Endodermal cell (in vitro differentiated cells): ENCODE measurements at regions not wholly inside any gene's neighbourhood (a gene's known extent, or its start where the extent isn't known, plus 50 kb on each side); places are given as distances from the start of the nearest gene placed in this dataset.

Experiments used
- DNase-seq: peaks from one replicate; pipeline ENCODE4 v3.0.0-alpha.2; 2017
- H3K27ac ChIP-seq: 2 replicates; pipeline ENCODE4 v1.5.1; 2013; ENCODE audit warnings: mild to moderate bottlenecking, low read depth, low read length, moderate library complexity
- H3K27me3 ChIP-seq: 2 replicates; pipeline ENCODE4 v1.6.1; 2013; ENCODE audit warnings: mild to moderate bottlenecking, low read length, moderate library complexity; ENCODE audit not compliant: insufficient read depth, control insufficient read depth, poor library complexity, severe bottlenecking
- H3K36me3 ChIP-seq: 2 replicates; pipeline ENCODE4 v1.7.0; 2013; ENCODE audit warnings: mild to moderate bottlenecking, low read length, moderate library complexity; ENCODE audit not compliant: control insufficient read depth, insufficient read depth
- H3K4me1 ChIP-seq: one replicate; pipeline ENCODE4 v1.7.0; 2013; ENCODE audit warnings: low read length; ENCODE audit not compliant: control insufficient read depth, insufficient read depth
- H3K4me3 ChIP-seq: 2 replicates; pipeline ENCODE4 v1.5.1; 2013; ENCODE audit warnings: mild to moderate bottlenecking, low read length, moderate library complexity
- H3K9ac ChIP-seq: 2 replicates; pipeline ENCODE4 v1.6.1; 2013; ENCODE audit warnings: mild to moderate bottlenecking, low read length, moderate library complexity; ENCODE audit not compliant: poor library complexity, severe bottlenecking; ENCODE audit errors: extremely low read depth
- H3K9me3 ChIP-seq: 2 replicates; pipeline ENCODE4 v1.6.1; 2013; ENCODE audit warnings: mild to moderate bottlenecking, low read length, moderate library complexity; ENCODE audit not compliant: control insufficient read depth
- H3K27ac Mint-ChIP-seq: 2 replicates; pipeline ENCODE4 v1.8.0; 2020; ENCODE audit warnings: mixed read lengths
- H3K27me3 Mint-ChIP-seq: 2 replicates; pipeline ENCODE4 v1.8.0; 2021; ENCODE audit warnings: mild to moderate bottlenecking, mixed read lengths; ENCODE audit not compliant: insufficient read depth
- H3K36me3 Mint-ChIP-seq: 2 replicates; pipeline ENCODE4 v1.8.0; 2020; ENCODE audit warnings: low read depth, mixed read lengths
- H3K4me1 Mint-ChIP-seq: 2 replicates; pipeline ENCODE4 v1.8.0; 2020; ENCODE audit warnings: mixed read lengths
- H3K4me3 Mint-ChIP-seq: 2 replicates; pipeline ENCODE4 v1.8.0; 2020; ENCODE audit warnings: mild to moderate bottlenecking, moderate library complexity, mixed read lengths
- H3K9me3 Mint-ChIP-seq: 2 replicates; pipeline ENCODE4 v1.8.0; 2020; ENCODE audit warnings: mild to moderate bottlenecking, mixed read lengths
- WGBS, 2 experiments: methylation state at CpG; one replicate each; pipeline versions ENCODE4 v1.1.5 to v1.1.7; 2013; ENCODE audit warnings: missing lambda C conversion rate in 2 of 2, mixed read lengths in 1 of 2; ENCODE audit not compliant: insufficient coverage in 1 of 2, insufficient read length in 1 of 2; 5-methylcytosine and 5-hydroxymethylcytosine counted together
- TF ChIP-seq, protein P1 (sequence below): fragments of 200-600 bp; sonication (generic); conservative IDR thresholded peaks from 2 replicates; pipeline ENCODE4 v1.5.0; 2021; ENCODE audit warnings: antibody characterized with exemption, mild to moderate bottlenecking

DNA sequence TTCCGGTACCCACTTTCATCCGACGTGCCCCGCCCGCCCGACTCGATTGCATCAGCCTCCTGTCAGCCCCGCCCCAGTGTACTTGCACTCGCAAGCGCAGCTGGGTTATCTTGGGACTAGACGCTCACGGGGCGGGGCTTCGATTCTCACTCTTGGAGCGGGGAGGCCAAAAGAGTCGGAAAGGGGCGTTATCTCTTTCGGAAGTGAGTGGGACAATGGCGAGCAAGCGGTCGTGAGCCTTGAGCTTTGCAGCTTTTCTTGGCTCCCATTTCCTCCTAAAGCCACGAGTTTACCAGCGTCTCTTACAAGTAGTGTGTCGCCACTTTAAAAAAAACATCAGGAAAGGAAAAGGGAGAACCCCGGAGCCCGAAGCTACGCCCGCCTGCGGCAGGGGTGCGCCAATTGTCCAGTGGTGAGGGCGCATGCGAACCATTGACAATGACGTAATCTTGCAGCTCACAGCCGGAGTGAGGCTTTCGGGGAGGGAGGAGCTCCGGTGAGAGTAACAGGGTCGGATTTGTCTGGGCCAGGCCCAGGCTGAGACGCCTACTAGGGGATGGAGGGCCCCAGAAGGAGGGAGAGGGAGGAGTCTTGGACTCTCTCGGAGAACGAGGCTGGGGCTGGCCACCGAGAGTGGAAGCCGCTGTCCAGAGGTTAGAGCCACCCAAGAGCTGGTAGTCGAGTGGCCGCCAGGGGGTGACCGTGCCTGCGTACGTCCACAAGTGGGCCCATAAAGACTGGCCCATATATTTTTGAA, 109.5 kb downstream of the GNL3L start:
- H3K27ac ChIP-seq, result peak overlapping the region; percentile 99
- Mint-ChIP-seq H3K27ac (peak overlapping the region; percentile 99), H3K9me3 (peaks cover 45% of the 10 kb centered on the region), H3K27me3 (no peaks in the 10 kb centered on the region), H3K36me3 (no peaks in the 10 kb centered on the region), H3K4me1 (peaks cover 5% of the 10 kb centered on the region), H3K4me3 (peak overlapping the region; percentile 74)
- H3K9me3 ChIP-seq, result no peaks in the 10 kb centered on the region
- peak overlapping the region; percentile 82 for H3K4me3 ChIP-seq
- WGBS, 2 experiments, result 0% methylated on average over 4 to 47 of the region's 47 CpGs
- no peaks in the 10 kb centered on the region for H3K27me3 ChIP-seq
- DNase-seq, result peak; percentile 95
- H3K9ac ChIP-seq, result peak overlapping the region; percentile 95
- H3K36me3 ChIP-seq, result no peaks in the 10 kb centered on the region
- TF ChIP-seq, protein P1, sequence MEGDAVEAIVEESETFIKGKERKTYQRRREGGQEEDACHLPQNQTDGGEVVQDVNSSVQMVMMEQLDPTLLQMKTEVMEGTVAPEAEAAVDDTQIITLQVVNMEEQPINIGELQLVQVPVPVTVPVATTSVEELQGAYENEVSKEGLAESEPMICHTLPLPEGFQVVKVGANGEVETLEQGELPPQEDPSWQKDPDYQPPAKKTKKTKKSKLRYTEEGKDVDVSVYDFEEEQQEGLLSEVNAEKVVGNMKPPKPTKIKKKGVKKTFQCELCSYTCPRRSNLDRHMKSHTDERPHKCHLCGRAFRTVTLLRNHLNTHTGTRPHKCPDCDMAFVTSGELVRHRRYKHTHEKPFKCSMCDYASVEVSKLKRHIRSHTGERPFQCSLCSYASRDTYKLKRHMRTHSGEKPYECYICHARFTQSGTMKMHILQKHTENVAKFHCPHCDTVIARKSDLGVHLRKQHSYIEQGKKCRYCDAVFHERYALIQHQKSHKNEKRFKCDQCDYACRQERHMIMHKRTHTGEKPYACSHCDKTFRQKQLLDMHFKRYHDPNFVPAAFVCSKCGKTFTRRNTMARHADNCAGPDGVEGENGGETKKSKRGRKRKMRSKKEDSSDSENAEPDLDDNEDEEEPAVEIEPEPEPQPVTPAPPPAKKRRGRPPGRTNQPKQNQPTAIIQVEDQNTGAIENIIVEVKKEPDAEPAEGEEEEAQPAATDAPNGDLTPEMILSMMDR, result peak; percentile 80
- H3K4me1 ChIP-seq, result no peaks in the 10 kb centered on the region

DNA sequence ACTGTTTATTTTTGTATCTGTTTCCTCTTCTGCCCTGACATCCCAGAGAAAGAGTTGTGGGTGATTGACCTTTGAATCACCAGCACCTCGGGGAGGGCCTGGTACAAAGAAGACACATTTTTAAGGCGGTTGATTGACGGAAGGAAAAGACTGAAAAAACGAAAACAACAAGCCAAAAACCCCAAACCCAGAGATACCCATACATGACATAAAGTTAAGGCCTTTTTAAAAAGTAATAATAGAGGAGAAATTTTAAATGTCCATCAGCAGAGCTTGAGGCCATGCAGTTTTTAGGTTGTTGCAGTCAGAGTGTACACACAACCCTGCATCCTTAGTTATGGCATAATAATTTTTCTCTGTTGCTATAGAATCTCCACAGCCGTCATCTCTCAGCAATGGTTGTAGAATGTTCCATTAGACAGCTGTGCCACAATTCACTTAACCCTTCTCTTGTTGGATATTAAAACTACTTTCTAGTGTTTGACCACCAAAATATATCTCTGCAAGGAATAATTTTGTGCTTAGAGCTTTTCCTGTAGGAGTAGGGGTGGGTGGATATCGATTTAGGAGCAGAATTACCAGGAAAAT, 110.2 kb downstream of the GNL3L start:
- Histone ChIP-seq H3K27ac (peak overlapping the region; percentile 7), H3K9ac (peak overlapping the region; percentile 95), H3K4me3 (peak overlapping the region; percentile 82), H3K4me1 (no peaks in the 10 kb centered on the region), H3K9me3 (no peaks in the 10 kb centered on the region), H3K36me3 (no peaks in the 10 kb centered on the region), H3K27me3 (no peaks in the 10 kb centered on the region)
- Mint-ChIP-seq H3K27me3 (no peaks in the 10 kb centered on the region), H3K9me3 (peaks cover 42% of the 10 kb centered on the region), H3K4me1 (peaks cover 5% of the 10 kb centered on the region), H3K4me3 (peak overlapping the region; percentile 74), H3K36me3 (no peaks in the 10 kb centered on the region), H3K27ac (peak overlapping the region; percentile 99)
- no peak for DNase-seq
- TF ChIP-seq, protein P1, result peak; percentile 7
- WGBS, 2 experiments, result 83% methylated on average over 2 of the region's 6 CpGs; no CpG with 5 or more reads in 1 of the 2 experiments

DNA sequence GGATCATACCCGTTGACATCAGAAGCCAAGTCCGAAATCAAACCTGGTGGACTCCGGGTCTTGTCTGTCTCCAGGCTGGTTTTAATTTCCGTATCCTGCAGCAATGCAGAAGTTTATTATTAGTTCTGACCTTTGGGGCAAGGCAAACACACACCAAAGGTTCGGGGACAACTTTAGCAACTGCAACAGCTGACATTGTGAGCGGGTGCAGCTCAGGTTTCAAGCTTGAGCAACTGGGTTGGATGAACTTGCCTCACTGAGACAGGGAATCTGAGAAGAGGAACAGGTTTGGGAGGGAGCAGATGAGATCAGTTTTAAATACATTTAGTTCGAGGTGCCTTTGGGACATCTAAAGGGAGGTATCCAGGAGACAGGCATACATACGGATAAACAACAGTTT, 110.7 kb downstream of the GNL3L start:
- Histone ChIP-seq H3K36me3 (no peaks in the 10 kb centered on the region), H3K9me3 (no peaks in the 10 kb centered on the region), H3K9ac (no peak overlapping the region), H3K27ac (no peak overlapping the region), H3K4me3 (peak overlapping the region; percentile 82), H3K4me1 (no peaks in the 10 kb centered on the region), H3K27me3 (no peaks in the 10 kb centered on the region)
- peaks cover 38% of the 10 kb centered on the region for H3K9me3 Mint-ChIP-seq
- TF ChIP-seq, protein P1, result no peak
- 79 to 88% methylated on average over 7 to 8 of the region's 8 CpGs for WGBS, 2 experiments
- no peak overlapping the region for H3K27ac Mint-ChIP-seq
- peak; percentile 48 for DNase-seq
- no peaks in the 10 kb centered on the region for H3K27me3 Mint-ChIP-seq
- peaks cover 5% of the 10 kb centered on the region for H3K4me1 Mint-ChIP-seq
- peak overlapping the region; percentile 74 for H3K4me3 Mint-ChIP-seq
- H3K36me3 Mint-ChIP-seq, result no peaks in the 10 kb centered on the region
